ENCODE measurements at regions not wholly inside any gene's neighbourhood (a gene's known extent, or its start where the extent isn't known, plus 50 kb on each side); places are given as distances from the start of the nearest gene placed in this dataset.

DNA sequence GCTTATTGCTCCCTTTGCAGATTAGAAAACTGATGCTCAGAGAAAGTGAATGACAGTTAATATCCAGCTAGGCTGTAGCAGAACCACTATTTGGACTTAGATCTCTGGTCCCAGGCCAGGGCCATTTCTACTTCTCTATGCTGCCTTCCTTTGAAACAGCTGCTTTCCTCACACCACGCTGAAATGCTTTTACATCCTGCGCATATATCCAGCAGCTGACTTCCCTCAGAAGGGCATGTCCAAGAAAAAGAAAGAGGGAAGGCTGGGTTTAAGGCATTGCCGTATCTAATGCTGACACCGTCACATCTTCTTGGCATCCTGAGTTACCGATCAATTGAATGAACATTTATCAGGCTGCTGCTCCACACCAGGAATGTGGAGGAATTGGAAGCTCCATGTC, 122.4 kb downstream of the UBE2U start:
- Mint-ChIP-seq H3K36me3 (ENCODE audit: low read depth) (no peaks in the 10 kb centered on the region), H3K27ac (no peak overlapping the region), H3K9me3 (no peaks in the 10 kb centered on the region), H3K27me3 (ENCODE audit: insufficient read depth) (peaks cover 4% of the 10 kb centered on the region), H3K4me1 (peaks cover 6% of the 10 kb centered on the region), H3K4me3 (no peak overlapping the region)
- TF ChIP-seq, protein P1, sequence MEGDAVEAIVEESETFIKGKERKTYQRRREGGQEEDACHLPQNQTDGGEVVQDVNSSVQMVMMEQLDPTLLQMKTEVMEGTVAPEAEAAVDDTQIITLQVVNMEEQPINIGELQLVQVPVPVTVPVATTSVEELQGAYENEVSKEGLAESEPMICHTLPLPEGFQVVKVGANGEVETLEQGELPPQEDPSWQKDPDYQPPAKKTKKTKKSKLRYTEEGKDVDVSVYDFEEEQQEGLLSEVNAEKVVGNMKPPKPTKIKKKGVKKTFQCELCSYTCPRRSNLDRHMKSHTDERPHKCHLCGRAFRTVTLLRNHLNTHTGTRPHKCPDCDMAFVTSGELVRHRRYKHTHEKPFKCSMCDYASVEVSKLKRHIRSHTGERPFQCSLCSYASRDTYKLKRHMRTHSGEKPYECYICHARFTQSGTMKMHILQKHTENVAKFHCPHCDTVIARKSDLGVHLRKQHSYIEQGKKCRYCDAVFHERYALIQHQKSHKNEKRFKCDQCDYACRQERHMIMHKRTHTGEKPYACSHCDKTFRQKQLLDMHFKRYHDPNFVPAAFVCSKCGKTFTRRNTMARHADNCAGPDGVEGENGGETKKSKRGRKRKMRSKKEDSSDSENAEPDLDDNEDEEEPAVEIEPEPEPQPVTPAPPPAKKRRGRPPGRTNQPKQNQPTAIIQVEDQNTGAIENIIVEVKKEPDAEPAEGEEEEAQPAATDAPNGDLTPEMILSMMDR (conservative IDR thresholded peaks at IDR 0.05), result no peak
- Histone ChIP-seq H3K27me3 (ENCODE audit: control insufficient read depth, insufficient read depth, low read length, poor library complexity, severe bottlenecking) (no peaks in the 10 kb centered on the region), H3K4me1 (ENCODE audit: control insufficient read depth, insufficient read depth, low read length) (no peaks in the 10 kb centered on the region), H3K36me3 (ENCODE audit: control insufficient read depth, insufficient read depth, low read length) (no peaks in the 10 kb centered on the region), H3K9me3 (ENCODE audit: control insufficient read depth, low read length) (no peaks in the 10 kb centered on the region), H3K9ac (ENCODE audit: extremely low read depth, low read length, poor library complexity, severe bottlenecking) (no peak overlapping the region), H3K27ac (ENCODE audit: low read depth, low read length) (no peak overlapping the region), H3K4me3 (ENCODE audit: low read length) (no peak overlapping the region)
- no peak for DNase-seq
- WGBS, 2 experiments (ENCODE audit: insufficient coverage in 1 of 2, insufficient read length in 1 of 2), result 83 to 90% methylated on average over 3 to 5 of the region's 5 CpGs

DNA sequence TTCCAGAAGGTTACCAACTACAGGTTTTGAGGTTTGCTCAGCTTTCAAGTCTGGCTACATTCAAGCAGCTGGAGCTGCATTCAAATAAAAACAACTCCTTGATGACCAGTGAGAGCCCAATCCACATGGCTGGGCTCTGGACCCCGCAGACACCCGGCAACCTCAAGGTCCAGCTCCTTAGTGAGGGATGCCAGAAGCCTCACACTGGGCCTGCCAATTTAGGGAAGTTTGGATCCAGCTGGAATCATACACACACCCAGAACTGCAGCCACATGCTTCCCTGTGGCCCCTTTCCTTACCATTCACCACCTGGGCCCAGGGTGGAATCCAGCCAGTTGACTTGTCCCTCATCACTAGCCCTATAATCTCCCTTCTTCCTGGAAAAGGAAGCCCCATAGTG, 123.7 kb downstream of the UBE2U start:
- Mint-ChIP-seq H3K27ac (no peak overlapping the region), H3K4me3 (no peak overlapping the region), H3K27me3 (ENCODE audit: insufficient read depth) (peaks cover 4% of the 10 kb centered on the region), H3K4me1 (peaks cover 6% of the 10 kb centered on the region), H3K9me3 (no peaks in the 10 kb centered on the region), H3K36me3 (ENCODE audit: low read depth) (no peaks in the 10 kb centered on the region)
- H3K4me3 ChIP-seq (ENCODE audit: low read length), result no peak overlapping the region
- H3K9ac ChIP-seq (ENCODE audit: extremely low read depth, low read length, poor library complexity, severe bottlenecking), result no peak overlapping the region
- DNase-seq, result no peak
- H3K4me1 ChIP-seq (ENCODE audit: control insufficient read depth, insufficient read depth, low read length), result no peaks in the 10 kb centered on the region
- 94 to 100% methylated on average over 2 of the region's 2 CpGs for WGBS, 2 experiments (ENCODE audit: insufficient coverage in 1 of 2, insufficient read length in 1 of 2)
- no peaks in the 10 kb centered on the region for H3K36me3 ChIP-seq (ENCODE audit: control insufficient read depth, insufficient read depth, low read length)
- H3K27ac ChIP-seq (ENCODE audit: low read depth, low read length), result no peak overlapping the region
- TF ChIP-seq, protein P1 (conservative IDR thresholded peaks at IDR 0.05), result no peak
- no peaks in the 10 kb centered on the region for H3K9me3 ChIP-seq (ENCODE audit: control insufficient read depth, low read length)
- H3K27me3 ChIP-seq (ENCODE audit: control insufficient read depth, insufficient read depth, low read length, poor library complexity, severe bottlenecking), result no peaks in the 10 kb centered on the region

DNA sequence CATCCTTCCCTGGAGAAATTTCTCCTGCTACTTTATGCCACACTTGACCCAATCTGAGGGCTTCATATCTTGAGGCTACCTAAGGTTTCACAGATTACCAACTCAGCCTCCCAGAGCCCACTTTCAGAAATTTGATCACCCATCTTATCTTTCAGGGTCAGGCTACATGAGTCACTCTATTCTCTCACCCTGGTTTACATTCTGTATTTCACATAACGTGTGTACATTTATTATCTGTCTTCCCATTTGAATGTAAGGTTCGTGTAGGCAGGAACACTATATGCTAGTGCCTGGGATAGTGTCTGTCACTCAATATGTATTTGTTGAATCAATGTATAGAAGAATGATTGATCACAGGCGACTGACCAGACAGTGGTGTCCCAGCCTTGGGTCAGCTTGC, 124.8 kb downstream of the UBE2U start:
- Histone ChIP-seq H3K4me3 (ENCODE audit: low read length) (no peak overlapping the region), H3K27ac (ENCODE audit: low read depth, low read length) (no peak overlapping the region), H3K27me3 (ENCODE audit: control insufficient read depth, insufficient read depth, low read length, poor library complexity, severe bottlenecking) (no peaks in the 10 kb centered on the region), H3K36me3 (ENCODE audit: control insufficient read depth, insufficient read depth, low read length) (no peaks in the 10 kb centered on the region), H3K9ac (ENCODE audit: extremely low read depth, low read length, poor library complexity, severe bottlenecking) (no peak overlapping the region), H3K4me1 (ENCODE audit: control insufficient read depth, insufficient read depth, low read length) (no peaks in the 10 kb centered on the region), H3K9me3 (ENCODE audit: control insufficient read depth, low read length) (no peaks in the 10 kb centered on the region)
- WGBS, 2 experiments (ENCODE audit: insufficient coverage in 1 of 2, insufficient read length in 1 of 2), result 88 to 91% methylated on average over 2 to 3 of the region's 3 CpGs
- Mint-ChIP-seq H3K27ac (no peak overlapping the region), H3K27me3 (ENCODE audit: insufficient read depth) (peaks cover 7% of the 10 kb centered on the region), H3K9me3 (no peaks in the 10 kb centered on the region), H3K4me3 (no peak overlapping the region), H3K36me3 (ENCODE audit: low read depth) (no peaks in the 10 kb centered on the region), H3K4me1 (no peaks in the 10 kb centered on the region)
- TF ChIP-seq, protein P1 (conservative IDR thresholded peaks at IDR 0.05), result no peak
- no peak for DNase-seq

All from endodermal cell (in vitro differentiated cells).